CD4-positive, alpha-beta memory T cell (primary cell): ENCODE measurements at regions not wholly inside any gene's neighbourhood (a gene's known extent, or its start where the extent isn't known, plus 50 kb on each side); places are given as distances from the start of the nearest gene placed in this dataset.

Experiments used
- CTCF ChIA-PET: fragments of 350-600 bp; sonication (Branson Sonifier 250); formaldehyde crosslinking; loops from one replicate; lab custom pipeline; 2021; ENCODE audit warnings: inconsistent platforms; ENCODE audit not compliant: partially characterized antibody; lab: Charles Lee
- POLR2A ChIA-PET: fragments of 350-600 bp; sonication (Branson Sonifier 250); formaldehyde crosslinking; loops from one replicate; lab custom pipeline; 2021; ENCODE audit not compliant: partially characterized antibody; lab: Charles Lee
- DNase-seq, 5 donors: peaks; one replicate each; pipeline versions ENCODE4 v3.0.0 to v3.0.0-alpha.2; 2020 to 2022; ENCODE audit warnings: mixed read lengths in 1 of 5
- H3K27ac ChIP-seq: one replicate; pipeline ENCODE4 v1.7.0; 2013; ENCODE audit warnings: low read depth, low read length
- H3K27me3 ChIP-seq: 2 replicates; pipeline ENCODE4 v1.7.0; 2013; ENCODE audit warnings: mild to moderate bottlenecking, low read length, moderate library complexity; ENCODE audit not compliant: insufficient read depth
- H3K36me3 ChIP-seq: 2 replicates; pipeline ENCODE4 v1.7.0; 2013; ENCODE audit warnings: mild to moderate bottlenecking, low read length, moderate library complexity; ENCODE audit not compliant: insufficient read depth
- H3K4me1 ChIP-seq: 2 replicates; pipeline ENCODE4 v1.7.0; 2013; ENCODE audit warnings: mild to moderate bottlenecking, low read length, moderate library complexity; ENCODE audit not compliant: insufficient read depth
- H3K4me3 ChIP-seq, 2 donors: one replicate each; pipeline ENCODE4 v1.7.0; 2013; ENCODE audit warnings: low read length in 2 of 2, mild to moderate bottlenecking in 1 of 2
- H3K9me3 ChIP-seq, 2 donors: one replicate each; pipeline ENCODE4 v1.7.0; 2013; ENCODE audit warnings: low read length in 2 of 2, control low read depth in 1 of 2; ENCODE audit not compliant: control insufficient read depth in 1 of 2
- H3K27ac Mint-ChIP-seq, 7 donors: one replicate each; pipeline ENCODE4 v1.8.0; 2020 to 2021; ENCODE audit warnings: mixed read lengths in 7 of 7, mild to moderate bottlenecking in 6 of 7, inconsistent platforms in 3 of 7, moderate library complexity in 3 of 7
- H3K27me3 Mint-ChIP-seq, 2 donors: one replicate each; pipeline ENCODE4 v1.8.0; 2020 to 2021; ENCODE audit warnings: mixed read lengths in 2 of 2
- H3K36me3 Mint-ChIP-seq, 2 donors: one replicate each; pipeline ENCODE4 v1.8.0; 2020 to 2021; ENCODE audit warnings: mixed read lengths in 2 of 2, inconsistent platforms in 1 of 2, mild to moderate bottlenecking in 1 of 2
- H3K4me1 Mint-ChIP-seq, 4 donors: one replicate each; pipeline ENCODE4 v1.8.0; 2020 to 2021; ENCODE audit warnings: mixed read lengths in 4 of 4, mild to moderate bottlenecking in 1 of 4
- H3K4me3 Mint-ChIP-seq, 8 donors: one replicate each; pipeline ENCODE4 v1.8.0; 2020 to 2021; ENCODE audit warnings: mixed read lengths in 8 of 8, mild to moderate bottlenecking in 7 of 8, moderate library complexity in 6 of 8, inconsistent platforms in 3 of 8
- H3K9me3 Mint-ChIP-seq, 8 donors: one replicate each; pipeline ENCODE4 v1.8.0; 2020 to 2021; ENCODE audit warnings: mixed read lengths in 8 of 8, mild to moderate bottlenecking in 5 of 8, inconsistent platforms in 3 of 8, moderate library complexity in 1 of 8
- intact Hi-C: fragments of 100-400 bp; cut with micrococcal nuclease; formaldehyde crosslinking; loops from one replicate; pipeline ENCODE4 v1.15.1; 2023

DNA sequence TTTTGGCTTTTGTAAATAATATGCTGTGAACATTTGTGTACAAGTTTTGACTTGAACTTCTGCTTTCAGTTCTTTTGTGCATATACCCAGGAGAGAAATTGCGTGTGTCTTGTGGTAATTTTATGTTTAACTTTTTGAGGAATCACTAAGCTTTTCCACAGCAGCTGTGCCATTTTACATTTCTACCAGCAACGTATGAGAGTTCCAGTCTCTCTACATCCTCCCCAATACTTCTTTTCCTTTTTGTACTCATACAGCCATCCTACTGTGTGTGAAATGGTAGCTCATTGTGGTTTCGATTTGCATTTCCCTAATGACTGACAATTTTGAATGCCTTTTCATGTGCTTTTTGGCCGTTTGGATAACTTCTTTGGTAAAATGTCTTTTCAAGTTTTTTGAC is 66.3 kb upstream of the INHBA start:
- intact Hi-C loops: no loop called here
- POLR2A ChIA-PET: no interaction called here
- H3K36me3 Mint-ChIP-seq: no peaks in the 10 kb centered on the region

DNA sequence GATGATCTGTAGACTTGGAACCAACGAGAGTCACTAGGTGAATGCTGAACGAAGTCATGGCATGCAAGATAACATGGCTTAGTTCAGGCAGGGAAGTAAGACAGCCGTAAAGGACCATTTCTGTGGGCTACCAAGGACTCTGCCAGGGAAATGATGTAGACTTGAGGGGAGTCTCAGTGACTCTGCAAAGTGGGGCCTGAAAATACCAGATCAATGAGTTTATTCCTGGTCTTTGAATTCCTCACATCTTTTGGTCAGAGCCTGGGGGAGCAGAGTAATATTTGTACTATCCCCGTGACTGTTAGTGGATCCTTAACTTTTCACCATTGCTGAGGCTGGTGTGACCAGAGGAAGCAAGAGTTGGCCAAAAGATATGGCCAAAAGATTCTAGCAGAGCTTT is 60.7 kb upstream of the INHBA start:
- Histone ChIP-seq H3K9me3 (no peaks in the 10 kb centered on the region), H3K36me3 (no peaks in the 10 kb centered on the region), H3K4me3 (no peak overlapping the region), H3K27ac (no peak overlapping the region), H3K27me3 (no peaks in the 10 kb centered on the region), H3K4me1 (no peaks in the 10 kb centered on the region)
- Mint-ChIP-seq H3K4me1 (no peaks in the 10 kb centered on the region), H3K27me3 (no peaks in the 10 kb centered on the region), H3K9me3 (peaks cover 0 to 7% (median 3%) of the 10 kb centered on the region in 8 donors), H3K27ac (no peak overlapping the region), H3K4me3 (no peak overlapping the region), H3K36me3 (no peaks in the 10 kb centered on the region)
- ChIA-PET CTCF (no interaction called here), POLR2A (no interaction called here)
- intact Hi-C loops: no loop called here
- DNase-seq: no peak

More for the DNA sequence above, 66.3 kb upstream of the INHBA start:
- H3K27ac ChIP-seq: no peak overlapping the region
- no peak for DNase-seq
- Mint-ChIP-seq H3K9me3 (peaks cover 0 to 8% (median 5%) of the 10 kb centered on the region in 8 donors), H3K4me3 (no peak overlapping the region), H3K27ac (no peak overlapping the region), H3K4me1 (no peaks in the 10 kb centered on the region), H3K27me3 (peaks cover 0 to 4% of the 10 kb centered on the region in 2 donors)
- no peaks in the 10 kb centered on the region for H3K36me3 ChIP-seq
- no peaks in the 10 kb centered on the region for H3K9me3 ChIP-seq
- H3K4me1 ChIP-seq: no peaks in the 10 kb centered on the region
- CTCF ChIA-PET: no interaction called here
- H3K4me3 ChIP-seq: no peak overlapping the region
- no peaks in the 10 kb centered on the region for H3K27me3 ChIP-seq

DNA sequence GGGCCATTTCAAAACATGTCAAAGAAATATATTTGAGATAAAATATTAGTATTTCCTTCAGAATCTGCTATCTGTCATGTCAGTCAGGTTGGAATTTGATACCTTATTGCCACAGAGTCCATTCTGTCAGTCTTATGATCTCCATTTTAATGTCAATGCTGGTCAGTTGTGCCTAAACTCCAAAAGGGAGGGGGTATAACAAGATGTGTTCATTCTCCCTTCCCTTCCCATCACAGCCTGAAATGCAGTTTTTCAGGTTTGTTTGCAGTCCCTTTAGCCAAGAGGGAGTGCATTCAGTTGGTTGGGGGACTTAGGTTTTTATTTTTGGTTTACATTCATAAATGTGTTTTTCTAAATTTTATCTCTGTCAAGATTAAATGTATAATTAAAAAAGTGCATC is 59.8 kb upstream of the INHBA start:
- no peak for DNase-seq
- Mint-ChIP-seq H3K4me3 (no peak overlapping the region), H3K4me1 (no peaks in the 10 kb centered on the region), H3K27me3 (no peaks in the 10 kb centered on the region), H3K36me3 (no peaks in the 10 kb centered on the region), H3K27ac (no peak overlapping the region), H3K9me3 (peaks cover 0 to 7% (median 3%) of the 10 kb centered on the region in 8 donors)
- Histone ChIP-seq H3K4me1 (no peaks in the 10 kb centered on the region), H3K27me3 (no peaks in the 10 kb centered on the region), H3K9me3 (no peaks in the 10 kb centered on the region), H3K36me3 (no peaks in the 10 kb centered on the region), H3K27ac (no peak overlapping the region), H3K4me3 (no peak overlapping the region)
- CTCF ChIA-PET: no interaction called here
- POLR2A ChIA-PET: no interaction called here
- intact Hi-C loops: no loop called here

DNA sequence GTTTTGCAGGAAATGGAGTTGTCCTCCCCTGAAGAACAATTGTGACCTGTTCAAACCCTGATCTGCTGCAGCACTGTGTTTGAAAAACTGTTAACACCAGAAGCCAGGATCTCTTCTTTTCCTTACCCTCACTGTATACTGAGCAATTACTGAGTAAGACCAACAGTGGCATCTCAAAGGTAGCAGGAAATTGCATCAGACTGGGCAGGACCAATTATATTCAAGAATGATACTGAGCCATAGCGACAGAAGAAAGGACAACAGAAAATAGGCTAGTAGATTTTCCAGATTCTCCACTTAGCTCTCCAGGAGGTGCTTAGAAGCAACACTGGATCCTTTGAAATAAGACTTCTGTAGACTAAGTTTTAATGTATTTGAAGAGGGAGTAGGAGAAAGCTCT is 57.4 kb upstream of the INHBA start:
- Histone ChIP-seq H3K27ac (no peak overlapping the region), H3K27me3 (no peaks in the 10 kb centered on the region), H3K4me1 (no peaks in the 10 kb centered on the region), H3K36me3 (no peaks in the 10 kb centered on the region), H3K9me3 (no peaks in the 10 kb centered on the region), H3K4me3 (no peak overlapping the region)
- ChIA-PET POLR2A (no interaction called here), CTCF (no interaction called here)
- no peak overlapping the region for H3K27ac Mint-ChIP-seq
- intact Hi-C loops: no loop called here
- H3K9me3 Mint-ChIP-seq: peaks cover 3 to 14% (median 8%) of the 10 kb centered on the region in 8 donors
- no peaks in the 10 kb centered on the region for H3K36me3 Mint-ChIP-seq
- no peak for DNase-seq
- H3K4me3 Mint-ChIP-seq: no peak overlapping the region
- no peaks in the 10 kb centered on the region for H3K27me3 Mint-ChIP-seq
- no peaks in the 10 kb centered on the region for H3K4me1 Mint-ChIP-seq

DNA sequence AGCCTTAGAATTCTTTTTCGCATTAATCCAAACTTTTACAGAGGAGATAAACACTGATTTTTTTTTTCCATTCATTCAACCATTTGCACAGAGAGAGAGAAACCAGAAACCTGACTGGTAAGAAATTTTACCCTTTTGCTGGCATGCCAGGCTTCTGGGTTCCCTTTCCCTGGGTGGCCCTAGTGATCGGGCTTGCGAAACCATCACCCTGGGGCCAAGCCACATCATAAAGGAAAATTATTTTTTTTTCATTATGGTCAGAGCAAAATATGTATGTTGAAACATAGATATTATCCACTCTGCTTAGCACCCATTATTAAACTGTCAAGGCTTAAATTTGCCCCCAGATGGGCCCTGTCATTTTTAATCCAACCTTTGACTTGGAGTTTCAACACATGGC is 55.4 kb upstream of the INHBA start:
- POLR2A ChIA-PET: no interaction called here
- H3K4me3 Mint-ChIP-seq: no peak overlapping the region

DNA sequence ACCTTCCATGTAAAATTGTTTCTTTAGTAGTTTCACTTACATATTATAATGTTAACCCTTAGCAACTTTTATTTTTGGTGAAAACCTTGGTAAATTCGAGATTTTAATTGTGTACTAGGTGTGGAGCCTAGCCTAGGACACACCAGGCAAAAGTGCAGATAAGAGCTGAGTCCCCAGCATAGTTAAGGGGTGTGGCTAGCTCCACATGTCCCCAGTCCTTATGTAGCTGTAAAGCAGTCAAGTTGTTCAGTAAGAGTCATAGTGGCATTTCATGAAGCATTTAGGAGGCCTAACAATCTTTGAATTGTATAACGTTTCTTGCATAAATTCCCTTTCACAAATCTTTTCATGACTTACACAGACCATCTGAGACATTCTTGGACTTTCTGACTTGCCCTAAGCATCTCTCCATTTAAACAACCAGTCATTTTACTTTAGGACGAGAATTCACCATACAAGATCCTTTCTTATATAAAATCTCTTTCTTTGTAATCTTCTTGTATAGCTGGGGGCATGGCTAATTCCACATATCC is 53.8 kb upstream of the INHBA start:
- Mint-ChIP-seq H3K27ac (no peak overlapping the region), H3K27me3 (no peaks in the 10 kb centered on the region), H3K9me3 (peaks cover 2 to 19% (median 12%) of the 10 kb centered on the region in 8 donors), H3K4me1 (no peaks in the 10 kb centered on the region), H3K36me3 (peaks cover 0 to 4% of the 10 kb centered on the region in 2 donors), H3K4me3 (no peak overlapping the region)
- Histone ChIP-seq H3K4me3 (no peak overlapping the region), H3K9me3 (no peaks in the 10 kb centered on the region), H3K27me3 (no peaks in the 10 kb centered on the region), H3K36me3 (no peaks in the 10 kb centered on the region), H3K4me1 (no peaks in the 10 kb centered on the region), H3K27ac (no peak overlapping the region)
- CTCF ChIA-PET: no interaction called here
- no peak for DNase-seq
- intact Hi-C loops: no loop called here
- POLR2A ChIA-PET: no interaction called here

More for the DNA sequence above, 55.4 kb upstream of the INHBA start:
- Histone ChIP-seq H3K4me3 (no peak overlapping the region), H3K27me3 (no peaks in the 10 kb centered on the region), H3K36me3 (no peaks in the 10 kb centered on the region), H3K9me3 (no peaks in the 10 kb centered on the region), H3K27ac (no peak overlapping the region), H3K4me1 (no peaks in the 10 kb centered on the region)
- CTCF ChIA-PET: no interaction called here
- Mint-ChIP-seq H3K27me3 (no peaks in the 10 kb centered on the region), H3K27ac (no peak overlapping the region), H3K9me3 (peaks cover 3 to 17% (median 9%) of the 10 kb centered on the region in 8 donors), H3K4me1 (no peaks in the 10 kb centered on the region), H3K36me3 (peaks cover 0 to under 1% of the 10 kb centered on the region in 2 donors)
- intact Hi-C loops: no loop called here
- DNase-seq: no peak

DNA sequence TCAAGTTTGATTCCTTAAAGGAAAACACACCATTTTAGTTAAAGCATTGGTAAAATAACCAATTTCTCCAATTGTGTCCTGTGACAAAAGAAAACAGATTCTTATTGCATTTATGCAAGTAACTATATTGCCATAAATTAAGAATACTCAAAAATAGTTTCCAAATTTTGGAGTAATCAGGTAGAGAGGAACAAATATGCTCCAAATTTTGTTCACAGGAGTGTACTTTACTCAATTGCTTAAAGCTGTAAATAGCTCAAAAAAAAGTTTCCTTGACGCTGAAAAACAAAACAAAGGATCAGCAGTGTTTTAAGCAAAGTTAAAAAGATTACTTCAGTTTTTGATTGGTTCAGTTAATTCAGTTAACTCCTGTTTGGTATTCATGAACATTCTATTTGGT is 52.2 kb upstream of the INHBA start:
- intact Hi-C loops: no loop called here
- H3K4me1 ChIP-seq: no peaks in the 10 kb centered on the region
- POLR2A ChIA-PET: no interaction called here
- no peak overlapping the region for H3K27ac ChIP-seq
- Mint-ChIP-seq H3K4me1 (no peaks in the 10 kb centered on the region), H3K27me3 (no peaks in the 10 kb centered on the region), H3K4me3 (no peak overlapping the region), H3K27ac (no peak overlapping the region), H3K36me3 (peaks cover 0 to 4% of the 10 kb centered on the region in 2 donors), H3K9me3 (peaks cover 2 to 21% (median 10%) of the 10 kb centered on the region in 8 donors)
- DNase-seq: peak in 1 of 5 donors; percentile 2
- H3K36me3 ChIP-seq: no peaks in the 10 kb centered on the region
- H3K4me3 ChIP-seq: no peak overlapping the region
- no peaks in the 10 kb centered on the region for H3K9me3 ChIP-seq
- H3K27me3 ChIP-seq: no peaks in the 10 kb centered on the region
- CTCF ChIA-PET: no interaction called here

DNA sequence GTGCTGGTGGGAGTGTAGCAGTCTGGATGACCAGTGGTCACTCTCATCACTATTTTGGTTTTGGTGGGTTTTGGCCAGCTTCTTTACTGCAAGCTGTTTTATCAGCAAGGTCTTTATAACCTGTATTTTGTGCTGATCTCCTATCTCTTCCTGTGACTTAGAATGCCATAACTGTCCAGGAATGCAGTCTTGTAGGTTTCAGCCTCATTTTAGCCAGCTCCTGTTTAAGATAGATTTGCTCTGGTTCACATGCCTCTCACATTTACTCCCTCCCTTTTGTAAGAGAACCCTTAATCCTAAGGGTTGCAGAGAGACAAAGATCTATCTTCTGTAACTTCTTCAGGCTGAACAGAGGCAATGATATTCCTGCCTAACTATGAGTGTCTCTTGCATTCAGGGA is 51.2 kb upstream of the INHBA start:
- Histone ChIP-seq H3K27ac (no peak overlapping the region), H3K27me3 (no peaks in the 10 kb centered on the region), H3K4me3 (no peak overlapping the region), H3K36me3 (no peaks in the 10 kb centered on the region), H3K9me3 (no peaks in the 10 kb centered on the region), H3K4me1 (no peaks in the 10 kb centered on the region)
- ChIA-PET POLR2A (no interaction called here), CTCF (no interaction called here)
- peaks cover 2 to 21% (median 11%) of the 10 kb centered on the region in 8 donors for H3K9me3 Mint-ChIP-seq
- H3K27ac Mint-ChIP-seq: no peak overlapping the region
- H3K4me1 Mint-ChIP-seq: no peaks in the 10 kb centered on the region
- H3K4me3 Mint-ChIP-seq: no peak overlapping the region
- intact Hi-C loops: no loop called here
- H3K27me3 Mint-ChIP-seq: no peaks in the 10 kb centered on the region
- no peak for DNase-seq
- H3K36me3 Mint-ChIP-seq: peaks cover 0 to 4% of the 10 kb centered on the region in 2 donors
